Activated naive CD4-positive, alpha-beta T cell treated with anti-CD3 and anti-CD28 coated beads for 36 hours (primary cell): ENCODE measurements at regions not wholly inside any gene's neighbourhood (a gene's known extent, or its start where the extent isn't known, plus 50 kb on each side); places are given as distances from the start of the nearest gene placed in this dataset.

Experiments used
- CTCF ChIA-PET: fragments of 350-600 bp; sonication (Branson Sonifier 250); formaldehyde crosslinking; loops from one replicate; lab custom pipeline; 2021; ENCODE audit warnings: antibody characterized with exemption; lab: Charles Lee
- DNase-seq: peaks from one replicate; pipeline ENCODE4 v3.0.0-alpha.2; 2020
- H3K27ac Mint-ChIP-seq: one replicate; pipeline ENCODE4 v1.8.0; 2021; ENCODE audit warnings: mild to moderate bottlenecking, mixed read lengths
- H3K27me3 Mint-ChIP-seq: one replicate; pipeline ENCODE4 v1.8.0; 2021; ENCODE audit warnings: low read depth, mixed read lengths
- H3K36me3 Mint-ChIP-seq: one replicate; pipeline ENCODE4 v1.8.0; 2021; ENCODE audit warnings: low read depth, mixed read lengths
- H3K4me1 Mint-ChIP-seq: one replicate; pipeline ENCODE4 v1.8.0; 2021; ENCODE audit warnings: low read depth, mixed read lengths
- H3K4me3 Mint-ChIP-seq: one replicate; pipeline ENCODE4 v1.8.0; 2021; ENCODE audit warnings: mild to moderate bottlenecking, moderate library complexity, mixed read lengths
- H3K9me3 Mint-ChIP-seq: one replicate; pipeline ENCODE4 v1.8.0; 2021; ENCODE audit warnings: mixed read lengths
- intact Hi-C: fragments of 100-400 bp; cut with micrococcal nuclease; formaldehyde crosslinking; loops from one replicate; pipeline ENCODE4 v1.15.1; 2023

DNA sequence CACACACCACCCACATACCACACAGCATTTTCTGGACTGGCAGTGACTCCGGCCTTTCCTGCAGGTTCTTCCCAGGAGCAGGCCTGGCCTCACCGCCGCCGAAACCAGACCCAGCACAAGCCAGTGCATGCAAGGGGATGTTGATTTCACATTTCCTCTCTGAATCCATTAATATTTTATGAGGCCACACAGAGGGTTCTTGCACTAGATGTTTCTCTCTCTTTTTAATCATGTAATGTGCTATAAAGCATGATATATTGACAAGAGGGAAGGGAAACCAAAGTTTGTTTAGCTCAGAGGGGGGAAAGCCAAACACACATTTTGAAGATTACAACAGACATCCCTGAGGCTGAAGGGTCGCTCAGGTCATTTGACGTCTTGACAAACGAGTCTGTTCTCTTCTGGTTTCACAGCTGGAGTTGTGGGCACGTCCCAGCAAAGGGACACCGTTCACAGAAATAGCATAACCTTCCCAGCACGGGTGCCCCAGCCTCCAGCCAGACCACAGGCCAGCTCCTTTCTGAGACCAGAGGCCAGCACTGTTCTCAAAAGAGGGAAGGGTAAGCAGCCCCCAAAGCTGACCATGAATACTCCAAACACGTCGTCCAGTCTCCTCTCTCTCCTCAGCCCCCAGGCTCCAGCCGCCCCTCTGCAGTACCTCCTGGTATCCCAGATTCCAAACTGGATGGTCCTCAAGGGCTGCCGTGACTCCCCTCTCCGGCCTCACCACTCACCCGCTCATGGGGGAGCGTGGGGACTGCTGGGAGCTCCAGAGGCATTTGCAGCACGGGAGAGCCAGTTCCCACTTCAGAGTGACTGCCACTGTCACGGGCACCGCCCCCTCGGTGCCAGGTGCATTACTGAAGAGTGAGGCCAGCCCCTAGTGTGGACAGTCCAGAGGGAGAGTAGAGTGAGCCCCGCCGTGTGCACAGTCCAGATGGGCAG, 340.3 kb upstream of the SALL3 start:
- H3K27me3 Mint-ChIP-seq: no peaks in the 10 kb centered on the region
- H3K36me3 Mint-ChIP-seq: peaks cover 2% of the 10 kb centered on the region
- H3K4me1 Mint-ChIP-seq: peaks cover 28% of the 10 kb centered on the region
- no peak for DNase-seq
- CTCF ChIA-PET: no interaction called here
- intact Hi-C loops: no loop called here
- no peak overlapping the region for H3K27ac Mint-ChIP-seq
- H3K9me3 Mint-ChIP-seq: peaks cover 7% of the 10 kb centered on the region
- no peak overlapping the region for H3K4me3 Mint-ChIP-seq

- no peaks in the 10 kb centered on the region for H3K27me3 Mint-ChIP-seq
- peak; percentile 23 for DNase-seq
- intact Hi-C loops: loop anchor here (5.0 kb wide), 1 partner anchor 1042 kb away; no protein-coding TSS in a partner anchor
- peaks cover 18% of the 10 kb centered on the region for H3K4me1 Mint-ChIP-seq
- peak overlapping the region; percentile 3 for H3K27ac Mint-ChIP-seq
- CTCF ChIA-PET: no interaction called here
- no peaks in the 10 kb centered on the region for H3K36me3 Mint-ChIP-seq
- H3K4me3 Mint-ChIP-seq: no peak overlapping the region
- H3K9me3 Mint-ChIP-seq: peaks cover 7% of the 10 kb centered on the region
Observed at GRCh38 chr18:78640246-78640995, 339.2 kb upstream of the SALL3 start.

GRCh38 chr18:78641689-78642231, 337.9 kb upstream of the SALL3 start:
- CTCF ChIA-PET: interaction anchor here (0.7 kb wide), 1 partner anchor 605 kb away, joined by 5 read pairs; no protein-coding TSS in a partner anchor
- Mint-ChIP-seq H3K27me3 (no peaks in the 10 kb centered on the region), H3K9me3 (no peaks in the 10 kb centered on the region), H3K36me3 (no peaks in the 10 kb centered on the region), H3K4me1 (peaks cover 5% of the 10 kb centered on the region), H3K27ac (no peak overlapping the region), H3K4me3 (no peak overlapping the region)
- no peak for DNase-seq
- intact Hi-C loops: loop anchor here (5.0 kb wide), 1 partner anchor 1041 kb away; no protein-coding TSS in a partner anchor

- DNase-seq: no peak
- H3K27ac Mint-ChIP-seq: peak overlapping the region; percentile 16
- H3K27me3 Mint-ChIP-seq: no peaks in the 10 kb centered on the region
- H3K36me3 Mint-ChIP-seq: no peaks in the 10 kb centered on the region
- CTCF ChIA-PET: no interaction called here
- intact Hi-C loops: loop anchor here (5.0 kb wide), 1 partner anchor 1040 kb away; no protein-coding TSS in a partner anchor
- H3K9me3 Mint-ChIP-seq: no peaks in the 10 kb centered on the region
- no peak overlapping the region for H3K4me3 Mint-ChIP-seq
- peaks cover 5% of the 10 kb centered on the region for H3K4me1 Mint-ChIP-seq
Observed at GRCh38 chr18:78642296-78642951, 337.2 kb upstream of the SALL3 start.

GRCh38 chr18:78643004-78643403, 336.6 kb upstream of the SALL3 start:
- DNase-seq: no peak
- Mint-ChIP-seq H3K27me3 (no peaks in the 10 kb centered on the region), H3K4me1 (peaks cover 5% of the 10 kb centered on the region), H3K4me3 (no peak overlapping the region), H3K36me3 (no peaks in the 10 kb centered on the region), H3K27ac (peak overlapping the region; percentile 16), H3K9me3 (no peaks in the 10 kb centered on the region)
- intact Hi-C loops: loop anchor here (5.0 kb wide), 1 partner anchor 1039 kb away; no protein-coding TSS in a partner anchor
- CTCF ChIA-PET: no interaction called here

- CTCF ChIA-PET: no interaction called here
- peak overlapping the region; percentile 28 for H3K27ac Mint-ChIP-seq
- no peak for DNase-seq
- intact Hi-C loops: loop anchor here (5.0 kb wide), 1 partner anchor 1038 kb away; no protein-coding TSS in a partner anchor
- H3K4me3 Mint-ChIP-seq: no peak overlapping the region
- peaks cover 5% of the 10 kb centered on the region for H3K4me1 Mint-ChIP-seq
- H3K9me3 Mint-ChIP-seq: no peaks in the 10 kb centered on the region
- no peaks in the 10 kb centered on the region for H3K27me3 Mint-ChIP-seq
- no peaks in the 10 kb centered on the region for H3K36me3 Mint-ChIP-seq
Observed at GRCh38 chr18:78643981-78644380, 335.6 kb upstream of the SALL3 start.

- no peak for DNase-seq
- Mint-ChIP-seq H3K27me3 (no peaks in the 10 kb centered on the region), H3K36me3 (no peaks in the 10 kb centered on the region), H3K9me3 (no peaks in the 10 kb centered on the region), H3K27ac (no peak overlapping the region), H3K4me3 (no peak overlapping the region), H3K4me1 (peaks cover 5% of the 10 kb centered on the region)
- intact Hi-C loops: no loop called here
- CTCF ChIA-PET: no interaction called here
Observed at GRCh38 chr18:78645216-78645615, 334.4 kb upstream of the SALL3 start.

DNA sequence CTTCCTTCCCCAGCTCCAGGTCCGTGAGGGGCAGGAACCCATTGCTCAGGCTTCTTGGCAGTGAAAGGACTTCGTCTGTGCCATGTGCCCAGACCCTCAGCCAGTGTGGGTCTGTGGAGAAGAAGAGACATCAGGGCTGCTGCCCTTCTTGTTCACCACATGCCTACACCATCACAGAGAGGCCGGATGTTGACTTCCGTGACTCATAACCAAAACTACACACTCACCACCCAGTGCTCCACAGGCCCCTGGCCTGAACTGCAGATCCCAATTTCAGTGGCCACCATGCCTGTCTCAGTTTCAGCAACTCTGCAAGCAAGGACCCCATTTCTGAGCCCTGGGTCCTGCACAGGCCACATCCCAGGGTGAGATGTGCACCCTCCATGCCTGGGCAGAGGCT, 332.6 kb upstream of the SALL3 start:
- no peaks in the 10 kb centered on the region for H3K27me3 Mint-ChIP-seq
- peaks cover 3% of the 10 kb centered on the region for H3K4me1 Mint-ChIP-seq
- H3K36me3 Mint-ChIP-seq: no peaks in the 10 kb centered on the region
- peaks cover 1% of the 10 kb centered on the region for H3K9me3 Mint-ChIP-seq
- DNase-seq: no peak
- H3K27ac Mint-ChIP-seq: no peak overlapping the region
- no peak overlapping the region for H3K4me3 Mint-ChIP-seq
- intact Hi-C loops: no loop called here
- CTCF ChIA-PET: no interaction called here

DNA sequence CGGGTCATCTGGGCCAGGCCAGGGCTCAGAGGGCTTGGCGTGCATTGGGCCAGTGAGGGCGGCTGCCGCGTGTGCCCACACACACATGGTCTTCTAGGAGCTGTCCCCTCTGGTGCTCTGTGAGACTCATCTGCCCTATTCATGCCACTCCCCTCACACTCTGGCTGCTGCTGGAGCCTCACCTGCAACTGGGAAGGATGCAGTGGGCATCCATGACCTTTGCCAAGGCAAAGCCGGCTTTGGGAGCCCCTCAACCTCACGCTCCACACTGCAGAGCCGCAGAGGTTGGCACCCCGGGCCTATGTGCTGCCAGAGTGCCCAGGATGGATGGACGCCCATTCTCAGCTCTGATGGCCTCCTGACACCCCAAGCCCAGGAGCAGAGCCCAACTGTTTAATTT, 330.2 kb upstream of the SALL3 start:
- no peak for DNase-seq
- no peak overlapping the region for H3K27ac Mint-ChIP-seq
- CTCF ChIA-PET: no interaction called here
- H3K4me1 Mint-ChIP-seq: no peaks in the 10 kb centered on the region
- H3K27me3 Mint-ChIP-seq: no peaks in the 10 kb centered on the region
- no peak overlapping the region for H3K4me3 Mint-ChIP-seq
- H3K36me3 Mint-ChIP-seq: peaks cover 4% of the 10 kb centered on the region
- peaks cover 6% of the 10 kb centered on the region for H3K9me3 Mint-ChIP-seq
- intact Hi-C loops: no loop called here

DNA sequence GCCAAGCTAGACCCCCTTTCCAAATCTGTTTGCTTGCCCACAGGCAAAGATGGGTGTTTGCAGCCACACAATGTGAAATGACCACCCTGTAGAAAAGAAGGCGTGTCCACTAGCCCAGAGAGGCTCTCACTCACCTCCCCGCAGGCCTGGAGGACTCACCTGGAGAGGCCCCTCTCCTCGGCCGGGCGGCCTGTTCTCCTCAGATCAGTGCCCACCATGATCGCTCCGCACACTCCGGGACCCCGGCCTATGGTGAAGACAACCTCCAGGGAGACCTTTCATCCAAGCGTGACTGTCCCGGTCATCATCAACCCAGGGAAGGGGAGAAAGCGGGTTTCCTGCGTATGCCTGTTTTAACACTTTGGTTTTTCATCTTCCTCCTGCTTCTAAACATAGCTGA, 328.7 kb upstream of the SALL3 start:
- CTCF ChIA-PET: no interaction called here
- no peak overlapping the region for H3K4me3 Mint-ChIP-seq
- no peak for DNase-seq
- peaks cover 6% of the 10 kb centered on the region for H3K9me3 Mint-ChIP-seq
- H3K27ac Mint-ChIP-seq: no peak overlapping the region
- H3K36me3 Mint-ChIP-seq: peaks cover 4% of the 10 kb centered on the region
- no peaks in the 10 kb centered on the region for H3K27me3 Mint-ChIP-seq
- intact Hi-C loops: no loop called here
- no peaks in the 10 kb centered on the region for H3K4me1 Mint-ChIP-seq

- intact Hi-C loops: no loop called here
- Mint-ChIP-seq H3K36me3 (peaks cover 4% of the 10 kb centered on the region), H3K9me3 (peaks cover 6% of the 10 kb centered on the region), H3K4me1 (no peaks in the 10 kb centered on the region), H3K27me3 (no peaks in the 10 kb centered on the region), H3K27ac (no peak overlapping the region), H3K4me3 (no peak overlapping the region)
- no peak for DNase-seq
- CTCF ChIA-PET: interaction anchor here (1.2 kb wide), 1 partner anchor 15 kb away, joined by 3 read pairs; no protein-coding TSS in a partner anchor
Observed at GRCh38 chr18:78652001-78652545, 327.5 kb upstream of the SALL3 start.
